GM12892 (cell line): ENCODE measurements at regions not wholly inside any gene's neighbourhood (a gene's known extent, or its start where the extent isn't known, plus 50 kb on each side); places are given as distances from the start of the nearest gene placed in this dataset.

Source experiments
- DNase-seq: peaks from one replicate; pipeline ENCODE4 v3.0.0; 2011; ENCODE audit not compliant: insufficient read length
- FAIRE-seq: peaks from 2 replicates; lab custom pipeline; 2011; peaks lifted over from hg19 to GRCh38; lab: Jason Lieb, UNC
- POLR2A ChIP-seq: IDR thresholded peaks from 2 replicates; pipeline ENCODE4 v1.6.1; 2011; ENCODE audit warnings: low read depth, low read length, control low read depth
- POLR2AphosphoS5 ChIP-seq: IDR thresholded peaks from 2 replicates; pipeline ENCODE4 v1.6.1; 2011; ENCODE audit warnings: low read depth, low read length, control low read depth
- TAF1 ChIP-seq: IDR thresholded peaks from 2 replicates; pipeline ENCODE4 v1.6.1; 2011; ENCODE audit warnings: low read depth, mild to moderate bottlenecking, control low read depth, low read length, borderline replicate concordance

DNA sequence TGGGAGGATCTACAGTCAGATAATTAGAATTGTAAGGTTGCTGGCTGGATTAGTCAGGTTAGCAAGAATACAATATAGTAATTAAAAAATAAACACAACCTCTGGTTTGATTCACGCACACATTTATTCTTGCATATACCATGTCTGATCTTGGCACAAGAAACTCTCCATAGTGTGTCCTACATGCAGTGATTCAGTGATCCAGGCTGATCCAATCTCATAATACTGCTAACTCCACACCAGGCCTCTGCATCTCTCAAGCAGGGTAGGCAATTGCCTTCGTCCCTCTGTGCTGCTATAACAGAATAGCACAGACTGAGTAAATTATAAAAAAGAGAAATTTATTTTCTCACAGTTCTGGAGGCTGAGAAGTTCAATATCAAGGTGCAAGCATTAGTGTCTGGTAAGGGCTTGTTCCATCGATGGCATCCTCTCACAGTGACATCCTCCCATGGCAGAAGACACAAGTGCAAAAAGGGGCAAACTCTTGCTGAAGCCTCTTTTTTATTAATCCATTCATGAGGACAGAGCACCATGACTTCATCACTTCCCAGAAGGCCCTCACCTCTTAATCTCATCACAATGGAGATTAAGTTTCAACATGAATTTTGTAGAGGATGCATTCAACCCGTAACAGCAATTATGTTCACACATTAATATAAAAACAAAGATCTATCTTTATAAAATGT, 741.0 kb upstream of the NCAM2 start:
- FAIRE-seq (no peak), DNase-seq (no peak)
- no peak for TF ChIP-seq POLR2AphosphoS5
- no peak for TF ChIP-seq TAF1
- TF ChIP-seq POLR2A = no peak

- TF ChIP-seq POLR2AphosphoS5 = no peak
- TF ChIP-seq POLR2A = no peak
- no peak for TF ChIP-seq TAF1
- FAIRE-seq = no peak
- no peak for DNase-seq
Observed at GRCh38 chr21:20258542-20258941, 739.7 kb upstream of the NCAM2 start.

- TF ChIP-seq POLR2A (no peak), TAF1 (no peak), POLR2AphosphoS5 (no peak)
- FAIRE-seq (no peak), DNase-seq (no peak)
Observed at GRCh38 chr21:20259031-20259867, 739.0 kb upstream of the NCAM2 start.

- no peak for FAIRE-seq
Observed at GRCh38 chr21:20260124-20260523, 738.1 kb upstream of the NCAM2 start.

DNA sequence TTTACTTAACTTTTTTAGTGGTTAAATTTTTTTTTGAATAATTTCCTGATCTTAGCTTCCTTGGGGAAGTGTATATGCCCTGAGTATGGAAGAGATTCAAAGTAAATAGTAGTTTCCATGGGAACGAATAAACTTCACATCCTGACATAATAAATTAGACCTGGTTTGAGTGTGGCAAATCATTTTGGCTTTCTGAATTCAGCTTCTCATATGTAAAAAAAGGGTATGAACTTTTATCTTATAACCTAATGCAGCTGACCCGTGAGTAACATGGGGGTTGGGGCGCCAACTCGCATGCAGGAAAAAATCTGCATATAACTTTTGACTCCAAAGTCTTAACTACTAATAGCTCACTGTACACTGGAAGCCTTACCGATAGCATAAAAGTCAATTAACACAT, 736.8 kb upstream of the NCAM2 start:
- TF ChIP-seq POLR2AphosphoS5 = no peak
- TF ChIP-seq TAF1 = no peak
- TF ChIP-seq POLR2A = no peak
- no peak for DNase-seq
- FAIRE-seq = no peak

More at GRCh38 chr21:20260124-20260523, 738.1 kb upstream of the NCAM2 start:
- no peak for TF ChIP-seq POLR2A
- no peak for TF ChIP-seq POLR2AphosphoS5
- no peak for TF ChIP-seq TAF1
- DNase-seq = no peak

DNA sequence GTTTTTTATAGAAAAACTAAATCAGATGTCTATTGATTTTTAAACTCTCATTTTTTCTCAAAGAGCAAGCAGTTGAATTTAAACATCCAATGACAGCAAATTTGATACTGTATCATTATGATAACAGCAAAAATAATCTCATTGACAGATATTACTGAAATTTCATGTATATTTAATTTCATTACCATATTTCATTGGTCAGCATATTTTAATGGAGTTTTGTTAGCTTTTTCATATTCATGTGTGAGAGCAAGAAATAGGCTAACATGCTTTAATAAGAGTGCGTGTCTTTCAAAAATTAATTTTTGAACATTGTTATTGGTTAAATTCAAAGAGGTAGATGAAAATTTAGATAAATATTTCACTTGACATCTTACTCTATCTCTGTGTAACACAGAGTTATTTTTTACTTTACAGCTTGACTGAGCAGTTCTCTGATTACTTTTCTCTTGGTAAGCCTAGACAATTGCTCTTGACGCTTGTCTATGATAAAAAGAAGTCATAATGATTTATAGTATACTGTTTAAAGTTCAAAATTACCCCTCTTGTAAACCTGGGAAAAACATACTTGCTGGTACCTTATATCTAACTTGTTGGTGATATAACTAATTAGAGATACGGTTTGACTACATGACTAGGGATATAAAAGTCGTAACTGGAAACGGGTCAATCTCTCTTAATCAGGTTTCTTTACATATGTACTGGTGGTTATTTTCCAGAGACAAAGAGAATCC, 732.3 kb upstream of the NCAM2 start:
- FAIRE-seq (no peak), DNase-seq (no peak)
- TF ChIP-seq TAF1 (no peak), POLR2A (no peak), POLR2AphosphoS5 (no peak)

GRCh38 chr21:20266441-20266710, 731.8 kb upstream of the NCAM2 start:
- TF ChIP-seq TAF1 (no peak), POLR2A (no peak), POLR2AphosphoS5 (no peak)
- DNase-seq (no peak), FAIRE-seq (no peak)

GRCh38 chr21:20270365-20271055, 727.7 kb upstream of the NCAM2 start:
- TF ChIP-seq POLR2AphosphoS5 (no peak), POLR2A (no peak), TAF1 (no peak)
- no peak for FAIRE-seq
- DNase-seq = no peak

DNA sequence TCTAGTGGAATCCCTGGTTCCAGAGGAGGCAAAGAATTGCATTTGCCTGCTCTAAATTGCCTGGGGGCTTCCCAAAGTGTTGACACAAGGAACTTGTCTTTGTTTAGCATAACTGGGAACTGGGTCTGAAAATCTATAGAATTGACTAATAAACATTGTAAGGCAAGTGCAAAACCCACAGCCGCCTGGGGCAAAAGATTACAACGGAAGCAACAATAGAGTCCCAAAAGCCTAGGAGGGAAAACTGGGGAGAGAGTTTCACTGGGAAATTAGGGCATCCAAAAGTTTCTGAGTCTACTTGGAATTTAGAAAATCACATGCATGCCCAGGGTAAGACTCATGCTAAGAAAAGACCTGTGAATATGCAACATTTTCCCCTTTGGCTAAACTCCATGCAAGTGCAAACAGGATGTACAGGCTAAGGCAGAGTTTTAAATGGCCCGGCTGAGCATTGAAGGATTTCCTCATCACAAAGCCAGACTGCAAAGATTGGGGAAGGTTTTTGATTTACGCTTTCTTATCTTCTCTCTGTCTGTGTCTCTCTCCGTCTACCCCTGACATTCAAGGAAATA, 725.3 kb upstream of the NCAM2 start:
- DNase-seq = no peak
- TF ChIP-seq POLR2AphosphoS5 = no peak
- TF ChIP-seq POLR2A = no peak
- no peak for TF ChIP-seq TAF1
- FAIRE-seq = no peak

DNA sequence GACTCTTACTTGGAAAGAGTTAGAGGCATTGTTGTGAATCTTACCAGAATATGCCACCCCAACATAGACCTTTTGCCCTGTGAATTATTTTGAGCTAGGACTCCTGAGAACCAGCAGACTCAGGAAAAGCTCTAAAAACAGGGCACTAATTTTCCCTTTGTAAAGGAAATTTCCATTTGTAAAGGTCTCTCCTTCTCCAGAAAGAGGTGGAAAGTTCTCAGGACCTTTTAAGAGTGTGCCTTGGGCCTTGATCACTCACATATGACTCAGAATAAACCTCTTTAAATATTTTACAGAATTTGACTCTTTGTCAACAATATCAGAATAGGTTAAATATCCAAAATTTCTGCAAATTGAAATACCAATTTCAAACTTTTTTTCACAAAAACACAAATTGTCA, 721.8 kb upstream of the NCAM2 start:
- DNase-seq (no peak), FAIRE-seq (no peak)
- TF ChIP-seq TAF1 = no peak

GRCh38 chr21:20276954-20277353, 721.3 kb upstream of the NCAM2 start:
- TF ChIP-seq POLR2AphosphoS5 (no peak), TAF1 (no peak), POLR2A (no peak)
- no peak for DNase-seq
- no peak for FAIRE-seq

DNA sequence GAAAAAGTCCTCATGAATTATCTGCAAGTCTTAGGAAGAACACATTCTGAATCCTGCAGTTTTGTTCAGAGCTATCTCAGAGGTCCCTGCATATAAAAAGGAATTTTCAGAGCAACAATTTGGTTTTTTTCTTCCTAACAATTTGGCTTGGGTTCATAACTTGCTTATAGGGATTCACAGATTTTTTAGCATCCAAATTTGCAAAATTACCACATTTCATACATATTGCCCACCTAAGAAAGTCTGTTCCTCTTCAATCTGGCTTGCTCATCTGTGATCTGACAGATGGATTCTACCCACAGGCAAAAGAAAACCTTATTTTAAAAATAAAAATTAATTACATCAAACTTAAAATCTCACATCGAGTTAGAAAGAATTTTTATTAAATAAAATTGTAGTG, 714.4 kb upstream of the NCAM2 start:
- TF ChIP-seq POLR2A = no peak
- no peak for TF ChIP-seq POLR2AphosphoS5
- no peak for TF ChIP-seq TAF1
- FAIRE-seq (no peak), DNase-seq (no peak)
